Testis (tissue), 2 donors: ENCODE measurements at regions not wholly inside any gene's neighbourhood (a gene's known extent, or its start where the extent isn't known, plus 50 kb on each side); places are given as distances from the start of the nearest gene placed in this dataset.

Experiments used
- POLR2A ChIP-seq: fragments of 450-650 bp; IDR thresholded peaks from one replicate; pipeline ENCODE4 v1.6.1; 2017; ENCODE audit warnings: antibody characterized with exemption, mild to moderate bottlenecking, moderate library complexity
- TF ChIP-seq, protein P1 (sequence below), 3 experiments: fragments of 450-650 bp in 2 of 3; fragments of 200-600 bp in 1 of 3; sonication (generic) in 1 of 3; IDR thresholded peaks; one replicate each; pipeline ENCODE4 v1.5.1; 2016 to 2019; ENCODE audit warnings: antibody characterized with exemption in 3 of 3, mild to moderate bottlenecking in 2 of 3, moderate library complexity in 1 of 3

DNA sequence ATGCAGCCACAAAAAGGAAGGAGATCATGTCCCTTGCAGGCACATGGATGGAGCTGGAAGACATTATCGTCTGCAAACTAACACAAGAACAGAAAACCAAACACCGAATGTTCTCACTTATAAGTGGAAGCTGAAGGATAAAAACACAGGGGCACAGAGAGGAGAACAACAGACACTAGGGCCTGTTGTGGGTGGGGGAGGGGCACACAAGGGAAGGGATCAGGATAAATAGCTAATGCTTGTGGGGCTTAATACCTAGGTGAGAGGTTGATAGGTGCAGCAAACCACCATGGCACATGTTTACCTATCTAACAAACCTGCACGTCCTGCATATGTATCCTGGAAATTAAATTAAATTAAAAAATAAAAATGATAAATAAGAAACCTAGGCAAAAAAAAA is 969.9 kb downstream of the TTLL7 start:
- TF ChIP-seq, protein P1, sequence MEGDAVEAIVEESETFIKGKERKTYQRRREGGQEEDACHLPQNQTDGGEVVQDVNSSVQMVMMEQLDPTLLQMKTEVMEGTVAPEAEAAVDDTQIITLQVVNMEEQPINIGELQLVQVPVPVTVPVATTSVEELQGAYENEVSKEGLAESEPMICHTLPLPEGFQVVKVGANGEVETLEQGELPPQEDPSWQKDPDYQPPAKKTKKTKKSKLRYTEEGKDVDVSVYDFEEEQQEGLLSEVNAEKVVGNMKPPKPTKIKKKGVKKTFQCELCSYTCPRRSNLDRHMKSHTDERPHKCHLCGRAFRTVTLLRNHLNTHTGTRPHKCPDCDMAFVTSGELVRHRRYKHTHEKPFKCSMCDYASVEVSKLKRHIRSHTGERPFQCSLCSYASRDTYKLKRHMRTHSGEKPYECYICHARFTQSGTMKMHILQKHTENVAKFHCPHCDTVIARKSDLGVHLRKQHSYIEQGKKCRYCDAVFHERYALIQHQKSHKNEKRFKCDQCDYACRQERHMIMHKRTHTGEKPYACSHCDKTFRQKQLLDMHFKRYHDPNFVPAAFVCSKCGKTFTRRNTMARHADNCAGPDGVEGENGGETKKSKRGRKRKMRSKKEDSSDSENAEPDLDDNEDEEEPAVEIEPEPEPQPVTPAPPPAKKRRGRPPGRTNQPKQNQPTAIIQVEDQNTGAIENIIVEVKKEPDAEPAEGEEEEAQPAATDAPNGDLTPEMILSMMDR (IDR thresholded peaks at IDR 0.05): no peak
- no peak for TF ChIP-seq POLR2A
